Fibroblast of lung (primary cell): ENCODE measurements at regions not wholly inside any gene's neighbourhood (a gene's known extent, or its start where the extent isn't known, plus 50 kb on each side); places are given as distances from the start of the nearest gene placed in this dataset.

ENCODE experiments used
- DNase-seq, 2 donors: peaks; one replicate each; pipeline versions ENCODE4 v3.0.0 to v3.0.0-alpha.2; 2010; ENCODE audit warnings: low read depth in 2 of 2
- H2AFZ ChIP-seq: 2 replicates; pipeline ENCODE4 v1.5.1; 2012; ENCODE audit warnings: low read length, control low read depth, inconsistent platforms
- H3K27ac ChIP-seq: 2 replicates; pipeline ENCODE4 v1.5.1; 2011; ENCODE audit warnings: low read length, control low read depth; ENCODE audit not compliant: insufficient read depth
- H3K27me3 ChIP-seq: 2 replicates; pipeline ENCODE4 v1.5.1; 2011; ENCODE audit warnings: mild to moderate bottlenecking, low read length; ENCODE audit not compliant: control insufficient read depth, insufficient read depth
- H3K36me3 ChIP-seq: 2 replicates; pipeline ENCODE4 v1.5.1; 2011; ENCODE audit warnings: low read length; ENCODE audit not compliant: control insufficient read depth, insufficient read depth
- H3K4me1 ChIP-seq: 2 replicates; pipeline ENCODE4 v1.5.1; 2011; ENCODE audit warnings: low read length; ENCODE audit not compliant: control insufficient read depth, insufficient read depth; ENCODE audit errors: extremely low read depth
- H3K4me2 ChIP-seq: 2 replicates; pipeline ENCODE4 v1.5.1; 2011; ENCODE audit warnings: low read length, control low read depth; ENCODE audit not compliant: insufficient read depth; ENCODE audit errors: extremely low read depth
- H3K4me3 ChIP-seq, 4 experiments: fragments of 200-600 bp in 1 of 4; sonication (generic) in 1 of 4; replicated peaks in 1 of 4; 2 replicates each; pipeline ENCODE4 v1.5.1; 2011 to 2016; ENCODE audit warnings: low read length in 4 of 4, low read depth in 3 of 4, mild to moderate bottlenecking in 3 of 4, control low read depth in 2 of 4, inconsistent platforms in 1 of 4, mixed read lengths in 1 of 4; ENCODE audit not compliant: insufficient read depth in 1 of 4; ENCODE audit errors: control extremely low read depth in 1 of 4
- H3K79me2 ChIP-seq: 2 replicates; pipeline ENCODE4 v1.5.1; 2012; ENCODE audit warnings: mild to moderate bottlenecking, low read length, inconsistent platforms; ENCODE audit not compliant: control insufficient read depth, insufficient read depth
- H3K9ac ChIP-seq: 2 replicates; pipeline ENCODE4 v1.5.1; 2011; ENCODE audit warnings: mild to moderate bottlenecking, low read length, control low read depth; ENCODE audit not compliant: insufficient read depth
- H3K9me3 ChIP-seq: 2 replicates; pipeline ENCODE4 v1.5.1; 2012; ENCODE audit warnings: low read depth, low read length; ENCODE audit not compliant: control insufficient read depth, insufficient read depth
- H4K20me1 ChIP-seq: 2 replicates; pipeline ENCODE4 v1.5.1; 2011; ENCODE audit warnings: low read length; ENCODE audit not compliant: control insufficient read depth, insufficient read depth; ENCODE audit errors: extremely low read depth
- CTCF ChIP-seq, 2 donors: IDR thresholded peaks in 1 of 2; conservative IDR thresholded peaks in 1 of 2; 1 replicate in 1 of 2; 2 replicates in 1 of 2; pipeline ENCODE4 v1.5.1; 2011 to 2012; ENCODE audit warnings: low read length in 2 of 2, control low read depth in 1 of 2, inconsistent platforms in 1 of 2, low read depth in 1 of 2, mild to moderate bottlenecking in 1 of 2
- EZH2 ChIP-seq: IDR thresholded peaks from 2 replicates; pipeline ENCODE4 v1.5.1; 2012; ENCODE audit warnings: low read length, control low read depth, mild to moderate bottlenecking; ENCODE audit errors: missing control alignments

GRCh38 chr10:71138166-71138830 is 74.1 kb upstream of the UNC5B start:
- H3K27me3 ChIP-seq, result peaks cover 14% of the 10 kb centered on the region
- no peaks in the 10 kb centered on the region for H4K20me1 ChIP-seq
- no peaks in the 10 kb centered on the region for H3K79me2 ChIP-seq
- no peak overlapping the region for H3K4me2 ChIP-seq
- no peak overlapping the region for H3K27ac ChIP-seq
- H3K9me3 ChIP-seq, result no peaks in the 10 kb centered on the region
- H3K9ac ChIP-seq, result no peak overlapping the region
- DNase-seq, result peak in 1 of 2 donors; percentile 13
- no peaks in the 10 kb centered on the region for H3K36me3 ChIP-seq
- H2AFZ ChIP-seq, result no peak overlapping the region
- no peaks in the 10 kb centered on the region for H3K4me1 ChIP-seq
- no peak overlapping the region for H3K4me3 ChIP-seq
- TF ChIP-seq CTCF (conservative IDR thresholded peaks at IDR 0.05 in 1 of 2, IDR thresholded peaks at IDR 0.05 in 1 of 2; ENCODE audit: low read depth in 1 of 2, low read length in 2 of 2) (no peak), EZH2 (no peak)

- Histone ChIP-seq H3K27me3 (peaks cover 14% of the 10 kb centered on the region), H3K9me3 (no peaks in the 10 kb centered on the region), H3K4me3 (no peak overlapping the region), H3K9ac (no peak overlapping the region), H3K4me1 (no peaks in the 10 kb centered on the region), H3K36me3 (no peaks in the 10 kb centered on the region), H3K27ac (no peak overlapping the region), H4K20me1 (no peaks in the 10 kb centered on the region), H2AFZ (no peak overlapping the region), H3K4me2 (no peak overlapping the region), H3K79me2 (no peaks in the 10 kb centered on the region)
- no peak for DNase-seq
- TF ChIP-seq CTCF (conservative IDR thresholded peaks at IDR 0.05 in 1 of 2, IDR thresholded peaks at IDR 0.05 in 1 of 2; ENCODE audit: low read depth in 1 of 2, low read length in 2 of 2) (no peak), EZH2 (no peak)
Measured at GRCh38 chr10:71141528-71141927, 70.8 kb upstream of the UNC5B start.

GRCh38 chr10:71143170-71143569 is 69.2 kb upstream of the UNC5B start:
- H4K20me1 ChIP-seq, result no peaks in the 10 kb centered on the region
- H3K9me3 ChIP-seq, result no peaks in the 10 kb centered on the region
- TF ChIP-seq CTCF (conservative IDR thresholded peaks at IDR 0.05 in 1 of 2, IDR thresholded peaks at IDR 0.05 in 1 of 2; ENCODE audit: low read depth in 1 of 2, low read length in 2 of 2) (no peak), EZH2 (no peak)
- no peak overlapping the region for H3K4me3 ChIP-seq
- H3K27me3 ChIP-seq, result peaks cover 11% of the 10 kb centered on the region
- no peaks in the 10 kb centered on the region for H3K79me2 ChIP-seq
- H3K9ac ChIP-seq, result no peak overlapping the region
- no peaks in the 10 kb centered on the region for H3K4me1 ChIP-seq
- H3K36me3 ChIP-seq, result no peaks in the 10 kb centered on the region
- no peak overlapping the region for H2AFZ ChIP-seq
- no peak overlapping the region for H3K27ac ChIP-seq
- DNase-seq, result no peak
- no peak overlapping the region for H3K4me2 ChIP-seq
